CD14-positive monocyte (primary cell): ENCODE measurements at regions not wholly inside any gene's neighbourhood (a gene's known extent, or its start where the extent isn't known, plus 50 kb on each side); places are given as distances from the start of the nearest gene placed in this dataset.

ENCODE experiments used
- DNase-seq, 3 donors: peaks; one replicate each; pipeline ENCODE4 v3.0.0-alpha.2; 2011 to 2022
- H2AFZ ChIP-seq: 2 replicates; pipeline ENCODE4 v1.6.0; 2012; ENCODE audit warnings: mild to moderate bottlenecking, low read depth, low read length, inconsistent platforms; ENCODE audit not compliant: insufficient read depth, poor library complexity, severe bottlenecking
- H3K27ac ChIP-seq, 2 donors: 1 replicate in 1 of 2; 2 replicates in 1 of 2; pipeline ENCODE4 v1.5.1; 2012 to 2013; ENCODE audit warnings: low read length in 2 of 2, control low read depth in 1 of 2, inconsistent platforms in 1 of 2, low read depth in 1 of 2, mild to moderate bottlenecking in 1 of 2
- H3K27me3 ChIP-seq, 2 donors: one replicate each; pipeline versions ENCODE4 v1.6.0 to v1.6.1; 2011 to 2013; ENCODE audit warnings: low read length in 2 of 2; ENCODE audit not compliant: control insufficient read depth in 2 of 2, insufficient read depth in 2 of 2
- H3K36me3 ChIP-seq, 2 donors: replicated peaks in 1 of 2; 1 replicate in 1 of 2; 2 replicates in 1 of 2; pipeline versions ENCODE4 v1.5.1 to v1.6.1; 2012 to 2013; ENCODE audit warnings: low read length in 2 of 2, control low read depth in 1 of 2, inconsistent platforms in 1 of 2, mild to moderate bottlenecking in 1 of 2; ENCODE audit not compliant: insufficient read depth in 2 of 2, control insufficient read depth in 1 of 2
- H3K4me1 ChIP-seq, 2 donors: 1 replicate in 1 of 2; 2 replicates in 1 of 2; pipeline versions ENCODE4 v1.5.1 to v1.6.1; 2012 to 2013; ENCODE audit warnings: low read length in 2 of 2, control low read depth in 1 of 2, inconsistent platforms in 1 of 2, mild to moderate bottlenecking in 1 of 2, moderate library complexity in 1 of 2; ENCODE audit not compliant: insufficient read depth in 2 of 2, control insufficient read depth in 1 of 2
- H3K4me2 ChIP-seq: replicated peaks from 2 replicates; pipeline ENCODE3; 2012; ENCODE audit warnings: low read length, moderate library complexity, mild to moderate bottlenecking; ENCODE audit not compliant: poor library complexity, severe bottlenecking; ENCODE audit errors: extremely low read depth
- H3K4me3 ChIP-seq, 3 experiments: fragments of 200-600 bp in 1 of 3; sonication (generic) in 1 of 3; replicated peaks in 1 of 3; 1 replicate in 2 of 3; 2 replicates in 1 of 3; pipeline ENCODE4 v1.5.1; 2011 to 2013; ENCODE audit warnings: low read length in 3 of 3, mild to moderate bottlenecking in 3 of 3, control low read depth in 2 of 3, low read depth in 2 of 3, inconsistent platforms in 1 of 3, moderate library complexity in 1 of 3
- H3K79me2 ChIP-seq: 2 replicates; pipeline ENCODE4 v1.6.0; 2012; ENCODE audit warnings: mild to moderate bottlenecking, control low read depth, inconsistent platforms, low read length, moderate library complexity; ENCODE audit not compliant: insufficient read depth
- H3K9ac ChIP-seq: 2 replicates; pipeline ENCODE4 v1.6.0; 2017; ENCODE audit warnings: low read length, mild to moderate bottlenecking; ENCODE audit not compliant: insufficient read depth, poor library complexity, severe bottlenecking
- H3K9me3 ChIP-seq, 2 donors: replicated peaks in 1 of 2; 1 replicate in 1 of 2; 2 replicates in 1 of 2; pipeline versions ENCODE4 v1.5.1 to v1.6.1; 2012 to 2013; ENCODE audit warnings: low read length in 2 of 2, control low read depth in 1 of 2; ENCODE audit not compliant: control insufficient read depth in 1 of 2, insufficient read depth in 1 of 2
- H4K20me1 ChIP-seq: 2 replicates; pipeline ENCODE4 v1.6.0; 2012; ENCODE audit warnings: mild to moderate bottlenecking, low read length, control low read depth, moderate library complexity; ENCODE audit not compliant: insufficient read depth
- H3K27ac Mint-ChIP-seq, 7 donors: one replicate each; pipeline ENCODE4 v1.8.0; 2020; ENCODE audit warnings: mild to moderate bottlenecking in 7 of 7, mixed read lengths in 7 of 7, moderate library complexity in 6 of 7, inconsistent platforms in 2 of 7
- H3K27me3 Mint-ChIP-seq, 3 donors: one replicate each; pipeline ENCODE4 v1.8.0; 2021 to 2022; ENCODE audit warnings: low read depth in 3 of 3, mild to moderate bottlenecking in 3 of 3, mixed read lengths in 3 of 3, moderate library complexity in 3 of 3, inconsistent platforms in 1 of 3
- H3K36me3 Mint-ChIP-seq, 2 donors: one replicate each; pipeline ENCODE4 v1.8.0; 2020; ENCODE audit warnings: mixed read lengths in 2 of 2, inconsistent platforms in 1 of 2, mild to moderate bottlenecking in 1 of 2
- H3K4me1 Mint-ChIP-seq: one replicate; pipeline ENCODE4 v1.8.0; 2020; ENCODE audit warnings: mild to moderate bottlenecking, mixed read lengths
- H3K4me3 Mint-ChIP-seq, 2 donors: one replicate each; pipeline ENCODE4 v1.8.0; 2020; ENCODE audit warnings: mild to moderate bottlenecking in 2 of 2, mixed read lengths in 2 of 2, moderate library complexity in 1 of 2
- H3K9me3 Mint-ChIP-seq, 7 donors: one replicate each; pipeline ENCODE4 v1.8.0; 2020 to 2022; ENCODE audit warnings: mixed read lengths in 7 of 7, mild to moderate bottlenecking in 6 of 7, moderate library complexity in 6 of 7, inconsistent platforms in 2 of 7
- CTCF ChIP-seq: fragments of 200-600 bp; IDR thresholded peaks from one replicate; pipeline ENCODE4 v1.8.0; 2022; ENCODE audit warnings: antibody characterized with exemption, mild to moderate bottlenecking
- WGBS: methylation state at CpG from one replicate; pipeline ENCODE4 v1.1.5; 2013; ENCODE audit warnings: missing lambda C conversion rate; ENCODE audit not compliant: insufficient coverage; 5-methylcytosine and 5-hydroxymethylcytosine counted together
- intact Hi-C, 2 donors: fragments of 100-400 bp; cut with micrococcal nuclease; formaldehyde crosslinking; loops; one replicate each; pipeline versions ENCODE4 v1.15.0 to v1.15.1; 2023

DNA sequence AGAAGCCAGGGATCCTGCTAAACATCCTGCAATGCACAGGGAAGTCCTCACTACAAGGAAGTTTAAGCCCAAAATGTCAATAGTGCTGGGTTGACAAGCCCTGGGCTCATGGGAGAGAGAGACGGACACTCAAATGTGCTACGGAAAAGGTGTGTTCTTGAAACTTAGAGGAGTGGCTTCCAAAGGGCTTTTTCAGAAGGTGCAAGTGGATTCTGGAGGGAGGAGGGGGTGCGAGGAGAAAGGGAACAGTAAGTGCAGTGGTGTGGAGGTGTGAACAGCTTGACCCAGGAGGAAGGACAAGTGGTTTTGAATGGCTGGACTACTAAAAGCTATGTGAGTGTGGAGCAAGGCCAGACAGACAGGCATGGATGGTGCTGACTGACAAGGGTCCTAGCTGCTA is 50.4 kb upstream of the CECR2 start:
- Histone ChIP-seq H3K79me2 (no peaks in the 10 kb centered on the region), H2AFZ (no peak overlapping the region), H3K4me3 (no peak overlapping the region), H3K9me3 (no peaks in the 10 kb centered on the region), H3K4me2 (no peak overlapping the region), H3K4me1 (no peaks in the 10 kb centered on the region), H3K9ac (no peak overlapping the region), H3K36me3 (no peaks in the 10 kb centered on the region), H3K27ac (no peak overlapping the region), H3K27me3 (no peaks in the 10 kb centered on the region), H4K20me1 (no peaks in the 10 kb centered on the region)
- no peak overlapping the region for H3K4me3 Mint-ChIP-seq
- peak overlapping the region in 1 of 7 donors; percentile 2 for H3K27ac Mint-ChIP-seq
- no peak for TF ChIP-seq CTCF
- peaks cover 8 to 12% (median 9%) of the 10 kb centered on the region in 3 donors for H3K27me3 Mint-ChIP-seq
- H3K36me3 Mint-ChIP-seq: no peaks in the 10 kb centered on the region
- no peaks in the 10 kb centered on the region for H3K4me1 Mint-ChIP-seq
- intact Hi-C loops: no loop called here
- H3K9me3 Mint-ChIP-seq: no peaks in the 10 kb centered on the region
- 96% methylated on average over 3 of the region's 3 CpGs for WGBS
- DNase-seq: no peak

GRCh38 chr22:17315310-17315709 is 54.0 kb upstream of the CECR2 start:
- DNase-seq: no peak
- H3K27ac ChIP-seq: no peak overlapping the region
- TF ChIP-seq CTCF: no peak
- no peaks in the 10 kb centered on the region for H3K27me3 ChIP-seq
- Mint-ChIP-seq H3K4me3 (no peak overlapping the region), H3K4me1 (no peaks in the 10 kb centered on the region), H3K9me3 (no peaks in the 10 kb centered on the region), H3K27ac (no peak overlapping the region), H3K36me3 (no peaks in the 10 kb centered on the region), H3K27me3 (peaks cover 9 to 15% (median 9%) of the 10 kb centered on the region in 3 donors)
- no peak overlapping the region for H2AFZ ChIP-seq
- no peak overlapping the region for H3K9ac ChIP-seq
- no peaks in the 10 kb centered on the region for H3K36me3 ChIP-seq
- WGBS: 94% methylated on average over 4 of the region's 7 CpGs
- intact Hi-C loops: no loop called here
- H4K20me1 ChIP-seq: no peaks in the 10 kb centered on the region
- H3K9me3 ChIP-seq: no peaks in the 10 kb centered on the region
- no peak overlapping the region for H3K4me3 ChIP-seq
- no peaks in the 10 kb centered on the region for H3K4me1 ChIP-seq
- H3K4me2 ChIP-seq: no peak overlapping the region
- H3K79me2 ChIP-seq: no peaks in the 10 kb centered on the region
